ENCODE measurements at regions not wholly inside any gene's neighbourhood (a gene's known extent, or its start where the extent isn't known, plus 50 kb on each side); places are given as distances from the start of the nearest gene placed in this dataset.

DNA sequence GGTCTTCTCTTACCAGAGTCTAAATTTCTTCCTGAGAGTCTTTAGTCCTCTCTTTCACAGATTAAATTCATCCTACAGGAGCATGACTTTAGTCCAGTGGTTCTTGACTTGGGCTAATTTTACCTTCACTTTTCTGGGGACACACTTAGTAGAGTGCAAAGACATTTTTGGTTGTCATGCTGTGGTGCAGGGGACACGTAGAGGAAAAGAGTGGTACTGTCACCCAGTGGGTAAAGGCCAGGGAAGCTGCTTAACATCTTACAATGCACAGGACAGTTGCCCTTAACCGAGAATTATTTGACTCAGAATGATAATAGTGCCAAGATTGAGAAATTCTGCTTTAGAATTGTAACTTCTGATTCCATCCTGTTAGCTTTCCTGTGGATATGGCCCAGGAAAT is 772.5 kb upstream of the GRM7 start:
- no peak for DNase-seq (ENCODE audit: low read depth)

DNA sequence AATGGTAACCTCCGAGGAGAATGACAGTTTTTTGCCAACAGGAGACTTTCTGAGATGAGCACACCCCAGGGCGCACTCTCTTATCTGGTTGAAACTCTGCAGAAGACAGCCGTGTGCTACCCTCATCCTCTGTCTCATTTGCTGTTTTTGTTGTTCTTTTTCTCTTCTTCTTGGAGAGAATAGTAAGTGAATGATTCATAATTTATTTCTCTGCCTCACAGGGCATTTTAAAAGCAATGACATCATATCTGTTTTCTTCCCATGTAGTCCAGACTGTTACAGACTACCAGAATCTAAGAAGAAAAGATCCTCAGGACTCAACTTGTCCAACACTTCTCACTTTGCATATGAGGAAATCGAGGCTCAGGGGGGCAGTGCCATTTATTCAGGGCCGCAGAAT is 771.1 kb upstream of the GRM7 start:
- no peak for DNase-seq (ENCODE audit: low read depth)

DNA sequence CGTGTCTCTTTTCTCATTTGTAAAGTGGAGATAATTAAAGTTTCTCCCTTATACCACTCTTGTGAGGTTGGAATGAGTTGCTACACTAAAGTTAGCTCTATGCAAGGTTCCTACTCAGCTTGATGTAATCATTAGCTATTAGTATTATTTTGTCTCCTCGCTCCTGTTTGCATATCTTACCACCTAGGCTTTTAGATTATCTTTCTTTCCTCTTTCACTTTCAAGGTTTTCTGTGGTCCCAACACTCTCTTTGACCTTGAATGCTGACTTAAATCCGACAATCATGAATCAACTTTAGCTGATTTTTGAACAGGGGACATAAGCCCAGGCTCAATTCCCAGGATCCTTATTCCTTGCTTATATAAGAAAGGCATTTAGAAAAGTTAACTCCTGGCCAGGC is 769.7 kb upstream of the GRM7 start:
- DNase-seq (ENCODE audit: low read depth): no peak

DNA sequence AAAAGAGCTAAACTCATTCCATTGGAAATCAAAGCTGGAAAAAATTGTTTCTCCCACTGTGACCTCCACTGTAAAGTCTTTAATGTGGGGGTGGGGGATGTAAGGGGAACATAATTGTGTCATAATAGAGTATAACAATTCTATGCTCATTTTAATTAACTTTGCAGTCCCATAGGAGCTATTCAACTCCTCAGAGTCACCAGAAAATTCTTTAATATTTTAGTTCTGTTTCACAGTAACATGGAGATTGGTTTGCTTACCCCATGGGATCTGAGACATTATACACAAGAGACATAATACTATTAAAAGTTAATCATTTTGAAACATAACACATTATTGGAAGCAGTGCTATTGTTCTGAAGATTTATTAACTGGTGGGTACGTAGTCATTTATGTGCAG is 765.9 kb upstream of the GRM7 start:
- DNase-seq (ENCODE audit: low read depth): no peak

DNA sequence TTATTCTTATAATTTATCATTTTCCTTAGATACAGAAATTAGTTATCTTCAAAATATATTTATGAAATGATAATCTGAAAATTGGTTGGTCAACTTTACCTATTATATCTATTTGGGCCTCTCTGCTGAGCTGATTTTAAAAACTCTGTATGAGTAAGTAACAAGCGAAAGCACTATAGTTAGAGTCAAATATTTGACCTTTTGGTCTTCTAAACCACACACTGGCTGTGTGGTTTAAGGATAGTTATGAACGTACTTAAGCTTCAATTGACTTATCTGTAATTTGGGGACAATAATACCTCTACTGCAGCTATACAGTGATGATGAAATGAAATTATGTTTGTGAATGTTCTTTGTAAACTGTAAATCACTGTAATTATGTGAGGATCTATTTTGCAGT is 763.9 kb upstream of the GRM7 start:
- no peak for DNase-seq (ENCODE audit: low read depth)

DNA sequence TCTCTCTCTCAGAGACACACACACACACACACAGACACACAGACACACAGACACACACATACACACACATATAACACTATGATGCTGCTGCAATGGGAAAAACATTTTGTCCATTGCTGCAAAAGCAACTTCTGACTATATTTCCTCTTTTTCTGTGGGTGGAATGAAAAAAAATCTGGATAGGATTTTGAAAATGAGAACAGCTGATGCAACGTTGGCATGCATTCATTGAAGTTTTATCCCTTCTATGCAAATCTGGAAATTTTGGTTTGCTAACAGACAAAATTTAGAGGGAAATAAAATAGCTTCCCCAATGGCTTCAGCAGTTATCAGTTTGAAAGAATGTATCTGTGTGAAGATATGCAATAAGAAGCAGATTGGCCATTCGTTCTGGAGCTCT is 763.4 kb upstream of the GRM7 start:
- DNase-seq (ENCODE audit: low read depth): no peak

DNA sequence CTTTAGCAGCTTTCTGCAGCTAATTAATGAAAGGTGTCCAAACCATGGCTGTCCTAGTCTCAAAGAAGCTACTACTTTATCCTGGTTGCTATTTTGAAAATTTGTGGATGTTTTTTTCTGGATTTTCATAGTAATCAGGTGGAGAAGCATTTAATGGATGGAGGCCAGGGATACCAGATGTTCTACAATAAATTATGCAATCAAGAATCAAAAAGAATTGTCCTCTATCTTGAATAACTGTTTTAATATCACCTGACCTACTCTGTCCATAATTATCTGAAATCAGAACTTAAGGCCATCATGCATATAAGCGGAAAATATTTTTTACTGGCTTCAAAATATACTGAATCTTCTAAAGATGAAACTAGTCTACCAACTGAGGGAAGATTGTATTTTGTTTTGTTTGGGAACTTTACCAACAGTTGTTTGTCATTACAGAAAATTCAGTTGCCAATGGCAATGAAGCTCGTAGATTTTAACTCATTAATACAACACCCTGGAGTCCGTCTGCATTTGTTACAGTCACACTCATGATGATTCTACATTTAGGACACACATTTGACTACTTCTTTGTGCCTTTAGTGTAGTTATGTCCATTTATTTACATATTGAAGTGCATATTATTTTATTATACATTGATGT is 762.3 kb upstream of the GRM7 start:
- no peak for DNase-seq (ENCODE audit: low read depth)

DNA sequence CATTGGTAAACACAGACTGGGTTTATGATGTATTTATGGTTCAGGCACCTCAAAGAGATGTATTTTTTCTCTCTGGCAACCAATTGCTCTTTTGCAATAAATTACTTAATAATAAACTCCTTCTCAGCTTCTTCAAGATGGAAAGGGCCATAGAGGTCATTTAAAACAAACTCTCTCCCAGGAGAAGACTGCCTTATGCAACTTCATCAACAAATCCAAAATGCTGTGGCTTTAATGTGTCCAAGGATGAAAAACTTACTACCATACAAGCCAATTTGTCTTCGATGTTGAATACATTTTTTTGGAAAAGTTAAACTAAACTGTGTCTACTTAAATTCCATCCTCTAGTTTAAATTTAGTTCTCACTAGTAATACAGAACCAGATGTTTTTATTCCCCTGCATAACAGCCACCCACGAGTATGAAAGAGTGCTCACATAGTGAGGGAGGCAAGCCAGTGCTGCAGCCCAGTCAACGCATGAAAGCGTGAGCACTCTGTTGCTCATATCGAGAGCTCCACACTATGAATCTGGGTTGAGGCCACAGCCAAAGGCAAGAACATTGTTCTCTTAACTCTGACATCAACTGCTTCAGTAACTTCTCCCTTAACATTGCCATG is 761.3 kb upstream of the GRM7 start:
- no peak for DNase-seq (ENCODE audit: low read depth)

DNA sequence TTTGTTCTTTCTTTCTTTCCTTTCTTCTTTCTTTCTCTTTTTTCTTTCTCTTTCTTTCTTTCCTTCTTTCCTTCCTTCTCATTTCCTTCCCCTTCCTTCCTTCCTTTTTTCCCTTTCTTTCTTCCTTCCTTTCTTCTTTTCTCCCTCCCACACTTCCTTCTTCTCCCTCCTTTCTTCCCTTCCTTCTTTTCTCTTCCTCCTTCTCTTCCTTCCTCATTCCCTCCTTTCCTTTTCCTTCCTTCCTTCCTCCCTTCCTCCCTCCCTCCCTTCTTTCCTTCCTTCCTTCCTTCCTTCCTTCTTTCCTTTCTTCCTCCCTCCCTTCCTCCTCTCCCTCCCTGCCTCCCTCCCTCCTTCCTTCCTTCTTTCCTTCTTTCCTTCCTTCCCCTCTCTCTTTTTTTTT is 755.7 kb upstream of the GRM7 start:
- DNase-seq (ENCODE audit: low read depth): no peak

DNA sequence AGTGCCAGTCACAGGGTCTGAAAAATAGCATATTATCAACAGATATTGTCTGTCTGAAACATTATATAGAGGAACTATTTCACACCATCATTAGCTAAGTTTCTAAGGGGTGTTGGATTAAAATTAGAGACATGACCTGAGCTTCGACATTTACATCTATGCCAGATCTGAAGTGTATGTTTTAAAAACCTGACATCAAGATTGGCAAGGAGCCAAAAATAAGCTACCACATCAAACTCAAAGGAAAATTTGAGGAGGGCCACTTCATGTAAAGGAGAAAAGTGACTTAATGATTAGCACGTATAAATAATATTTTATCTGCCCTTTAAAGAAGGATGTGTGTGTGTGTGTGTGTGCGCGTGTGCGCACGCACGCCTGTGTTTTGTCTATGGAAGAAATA is 752.0 kb upstream of the GRM7 start:
- no peak for DNase-seq (ENCODE audit: low read depth)

DNA sequence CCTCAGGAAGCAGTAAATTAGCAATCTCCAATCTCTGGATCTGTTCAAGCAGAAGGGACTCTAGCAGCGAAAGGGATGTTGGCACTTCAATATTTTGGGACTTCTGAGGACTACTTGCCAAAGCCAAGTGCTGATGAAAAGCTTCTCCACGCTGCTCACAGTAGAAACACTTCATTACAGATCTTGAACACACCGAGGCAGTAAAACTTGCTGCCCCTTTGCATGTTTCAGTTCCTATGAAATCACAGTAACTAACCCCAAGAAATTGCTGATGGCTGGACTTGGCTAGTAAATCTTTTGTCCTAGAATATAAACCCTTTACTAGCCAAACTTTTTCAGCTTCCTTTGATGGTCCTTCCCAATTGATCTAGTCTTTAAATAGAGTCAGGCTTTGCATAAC is 750.5 kb upstream of the GRM7 start:
- no peak for DNase-seq (ENCODE audit: low read depth)

DNA sequence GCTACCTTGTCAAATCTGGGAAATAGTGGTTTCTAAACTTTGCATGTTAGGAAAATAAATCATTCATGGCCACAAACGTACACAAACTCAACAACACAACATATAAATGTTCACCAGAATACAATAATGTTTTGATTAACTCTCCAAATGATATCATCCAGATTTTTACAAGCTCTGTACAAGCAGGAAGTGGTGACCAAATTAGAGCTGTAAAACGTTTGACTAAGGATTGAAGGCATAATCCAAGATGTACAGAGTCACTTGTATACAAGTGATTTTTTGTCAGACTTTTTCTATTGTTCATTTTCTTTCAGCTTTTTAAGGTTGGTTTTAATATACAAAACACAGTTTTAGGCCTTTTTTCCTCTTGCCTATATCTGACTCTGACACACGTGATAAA is 748.4 kb upstream of the GRM7 start:
- no peak for DNase-seq (ENCODE audit: low read depth)

DNA sequence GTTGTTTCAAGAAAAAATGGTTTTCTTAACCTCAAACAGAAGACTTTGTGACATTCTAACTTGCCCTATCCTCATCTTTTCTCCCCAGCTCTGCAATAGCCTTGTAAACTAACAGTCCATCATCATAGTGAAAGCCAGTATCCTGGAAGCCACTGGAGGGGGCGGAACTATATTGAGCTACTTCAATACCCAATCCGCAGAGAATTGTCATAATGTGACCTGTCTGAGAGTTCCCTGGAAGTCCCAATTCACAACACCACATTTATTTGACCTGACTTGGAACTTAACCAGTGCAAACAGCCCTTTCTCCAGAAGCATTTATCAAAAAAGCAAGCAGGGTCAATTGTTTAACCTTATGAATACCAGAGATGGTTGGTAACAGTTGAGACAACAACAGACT is 747.6 kb upstream of the GRM7 start:
- DNase-seq (ENCODE audit: low read depth): no peak

DNA sequence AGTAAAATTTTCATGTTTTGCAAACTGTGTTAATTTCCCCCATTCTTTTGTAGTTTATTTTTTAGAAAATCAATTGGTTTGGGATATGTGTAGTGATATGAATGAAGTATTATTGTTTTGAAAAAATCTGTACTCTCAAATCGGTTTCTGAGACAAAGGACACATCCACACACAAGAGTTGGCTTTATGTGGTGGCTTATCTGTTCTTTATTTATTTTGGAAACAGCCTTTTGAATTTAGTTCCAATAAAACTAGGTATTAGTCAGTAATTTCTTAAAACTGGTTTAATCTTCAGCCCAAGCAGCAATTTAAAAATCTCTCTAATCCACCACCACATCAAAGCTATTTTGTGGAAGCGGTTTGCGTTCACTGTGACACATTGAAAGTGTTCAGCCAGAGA is 741.5 kb upstream of the GRM7 start:
- DNase-seq (ENCODE audit: low read depth): no peak

DNA sequence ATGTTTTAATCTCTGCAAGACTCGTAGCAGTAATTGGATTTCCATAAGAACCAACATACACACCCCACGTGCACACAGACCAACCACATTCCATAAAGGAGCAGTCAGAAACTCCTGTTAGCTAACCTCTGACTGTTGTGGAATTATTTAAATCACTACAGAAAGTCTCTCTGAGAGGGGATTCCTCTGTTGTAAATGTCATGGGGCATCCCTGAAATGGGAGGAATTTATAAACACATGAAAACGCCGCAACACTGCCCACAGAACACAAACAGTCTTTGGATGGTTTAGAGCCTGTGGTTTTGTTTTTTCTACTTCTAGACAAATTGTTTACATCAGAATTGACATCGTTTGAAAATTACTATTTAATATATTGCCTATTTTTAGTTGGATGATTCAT is 740.1 kb upstream of the GRM7 start:
- DNase-seq (ENCODE audit: low read depth): no peak

DNA sequence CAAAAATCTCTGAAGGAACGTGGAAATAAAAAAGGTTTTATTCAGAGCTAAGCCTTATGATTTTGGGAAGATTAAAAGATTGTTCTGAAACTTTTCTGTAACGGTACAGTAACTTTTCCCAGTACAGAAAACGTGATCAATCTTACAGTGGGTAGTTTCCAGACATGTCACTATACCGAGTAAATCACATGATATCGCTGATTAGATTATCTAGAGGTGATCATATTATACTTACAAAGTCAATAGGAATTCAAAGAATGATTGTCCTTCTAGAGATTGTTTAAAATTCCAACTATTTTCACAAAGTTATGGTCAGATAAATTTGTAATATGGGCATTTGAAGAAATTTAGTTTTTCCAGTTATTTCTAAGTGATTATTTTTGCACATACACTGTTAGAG is 736.0 kb upstream of the GRM7 start:
- DNase-seq (ENCODE audit: low read depth): no peak

DNA sequence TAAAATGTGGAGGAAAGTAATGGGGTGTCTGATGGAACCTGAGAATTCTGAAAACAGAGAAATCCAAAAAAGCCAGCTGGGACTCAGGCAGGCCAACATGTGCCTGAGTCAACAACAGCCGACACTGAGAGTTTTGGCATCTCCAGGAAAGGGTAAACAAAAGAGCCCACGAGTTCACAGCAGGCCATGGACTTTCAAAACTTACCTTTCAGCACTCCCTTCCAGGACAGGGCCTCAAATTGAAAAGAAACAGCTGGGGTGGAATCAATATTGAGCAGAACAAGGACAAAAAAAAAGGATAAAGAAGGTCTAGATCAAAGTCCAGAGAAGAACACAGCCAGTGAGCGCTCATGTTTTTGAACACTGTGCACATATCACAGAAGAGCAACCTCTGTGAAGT is 735.4 kb upstream of the GRM7 start:
- DNase-seq (ENCODE audit: low read depth): no peak

DNA sequence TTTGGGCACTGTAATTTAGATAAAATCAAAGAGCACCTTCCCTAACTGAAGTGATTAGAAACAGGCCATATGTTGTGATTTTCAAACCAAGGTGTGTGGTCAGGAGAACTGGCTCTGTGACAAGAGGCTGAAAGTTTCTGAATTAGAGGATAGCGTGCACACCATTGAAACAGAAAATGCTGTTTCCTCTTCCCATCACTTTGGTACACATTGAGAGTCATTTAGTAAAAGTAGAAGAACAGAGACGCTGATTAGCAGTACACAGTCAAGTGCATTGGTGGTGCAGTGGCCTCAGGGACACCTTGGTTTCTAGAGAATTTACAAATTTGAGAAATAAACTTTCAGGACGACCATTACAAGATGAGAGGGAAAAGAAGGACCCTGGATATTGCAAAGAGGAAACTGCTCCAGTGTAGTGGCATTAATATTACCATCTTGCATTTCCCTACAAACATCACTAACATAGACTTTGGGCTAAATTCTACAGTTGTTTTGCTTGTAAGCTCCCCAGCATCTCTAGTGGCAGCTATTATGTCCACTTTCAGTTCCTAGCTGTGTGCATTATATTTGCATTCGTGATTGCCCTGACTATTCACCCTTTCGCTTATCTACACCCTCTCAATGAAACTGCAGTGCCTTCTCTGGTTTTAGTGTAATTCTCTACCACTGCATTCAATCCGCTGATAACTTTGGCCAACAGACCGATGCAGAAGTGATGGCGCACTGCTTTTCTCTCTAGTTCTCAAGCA is 728.1 kb upstream of the GRM7 start:
- DNase-seq (ENCODE audit: low read depth): no peak

DNA sequence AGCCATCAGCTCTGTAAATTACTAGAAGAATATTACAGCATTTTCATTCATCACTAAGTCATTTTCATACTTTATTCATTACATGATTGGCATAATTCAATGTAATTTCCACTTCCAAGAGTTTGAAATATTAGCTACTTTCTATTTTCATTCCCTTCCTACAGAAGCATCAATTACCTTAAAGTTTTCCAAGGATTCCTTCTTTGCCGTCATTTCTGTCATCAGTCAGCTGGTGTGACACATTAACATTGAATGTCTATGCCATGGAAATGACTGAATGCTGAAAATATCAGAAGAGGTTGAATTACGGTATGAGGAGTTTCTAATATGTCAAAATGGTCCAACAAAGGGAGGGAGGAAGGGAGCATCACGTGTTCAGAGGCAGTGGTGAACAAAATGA is 718.2 kb upstream of the GRM7 start:
- no peak for DNase-seq (ENCODE audit: low read depth)

DNA sequence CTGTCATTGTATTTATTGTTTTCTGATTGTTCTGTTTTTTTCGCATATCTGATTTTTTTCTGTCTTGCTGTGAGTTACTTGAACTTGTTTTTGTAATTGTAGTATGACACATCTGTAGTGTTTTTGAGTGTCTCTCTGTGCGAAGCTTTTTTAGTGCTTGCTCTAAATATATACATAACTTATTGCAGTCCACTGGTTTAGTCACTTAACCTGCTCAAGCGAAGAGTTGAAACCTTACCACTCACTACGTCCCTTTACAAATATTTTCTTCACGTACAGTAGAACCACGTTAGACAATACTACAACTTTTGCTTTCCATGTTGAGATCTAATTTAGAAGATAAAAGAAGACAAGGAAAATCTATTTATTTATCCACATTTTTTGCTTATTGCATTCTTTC is 713.0 kb upstream of the GRM7 start:
- no peak for DNase-seq (ENCODE audit: low read depth)

DNA sequence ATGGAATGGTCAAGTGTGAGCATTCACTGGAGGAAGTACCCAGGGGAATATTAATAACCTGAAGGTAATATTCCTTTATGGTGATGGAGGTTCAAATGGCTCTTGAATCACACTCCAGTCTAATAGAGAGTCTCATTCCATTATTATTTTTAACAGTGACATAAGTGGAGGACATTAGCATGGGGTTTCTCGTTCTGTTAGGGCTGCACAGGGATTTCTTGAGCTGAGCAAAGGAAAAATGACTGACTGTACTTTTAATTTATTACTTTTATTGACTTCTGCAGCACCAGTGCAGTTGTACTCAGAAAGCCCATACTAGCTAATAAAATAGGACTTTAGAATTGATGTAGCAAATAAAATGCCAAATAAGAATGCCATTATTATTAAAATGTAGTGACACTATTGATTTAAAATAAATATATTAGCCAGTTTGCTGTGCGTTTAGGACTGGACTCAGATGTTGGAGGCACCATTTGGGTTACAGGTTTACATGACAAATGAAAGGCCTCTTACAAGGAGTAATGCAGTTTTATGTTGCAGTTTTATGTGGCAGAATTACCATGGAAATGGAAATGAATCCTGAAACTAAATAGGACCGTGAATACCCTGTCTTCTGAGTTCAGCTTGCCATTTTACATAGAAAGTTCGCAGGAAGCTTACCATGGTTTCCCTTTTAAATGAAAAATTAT is 705.1 kb upstream of the GRM7 start:
- DNase-seq (ENCODE audit: low read depth): no peak

DNA sequence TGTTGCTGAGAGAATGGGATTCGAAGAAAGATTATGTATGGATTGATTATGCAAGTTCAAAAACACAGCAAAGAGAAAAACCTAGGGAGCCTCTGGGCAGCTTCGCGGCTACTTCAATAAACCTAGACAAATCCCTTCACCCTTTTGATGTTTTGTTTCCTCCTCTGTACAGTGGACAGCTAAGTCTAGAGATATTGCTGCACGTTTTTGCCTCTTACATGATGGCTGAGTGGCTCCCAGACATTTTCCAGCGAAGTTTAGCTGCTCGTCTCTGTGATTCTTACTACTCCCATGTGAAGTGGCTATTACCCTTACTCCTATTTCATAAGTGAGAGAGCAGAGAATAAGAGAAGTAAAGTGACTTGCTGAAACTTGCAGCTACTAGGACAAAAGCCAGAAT is 695.0 kb upstream of the GRM7 start:
- no peak for DNase-seq (ENCODE audit: low read depth)

All from myocyte (in vitro differentiated cells).